ENCODE measurements at regions not wholly inside any gene's neighbourhood (a gene's known extent, or its start where the extent isn't known, plus 50 kb on each side); places are given as distances from the start of the nearest gene placed in this dataset.

GRCh38 chr2:129742415-129743180, 236.9 kb upstream of the RAB6C start:
- H3K27me3 ChIP-seq, result no peaks in the 10 kb centered on the region
- H3K36me3 ChIP-seq, result no peaks in the 10 kb centered on the region
- H3K4me1 ChIP-seq, result no peaks in the 10 kb centered on the region
- no peaks in the 10 kb centered on the region for H3K9me3 ChIP-seq
- DNase-seq (no peak), ATAC-seq (no peak)
- H3K27ac ChIP-seq, result no peak overlapping the region
- intact Hi-C loops (cut with DNase I), result no loop called here
- TF ChIP-seq CTCF (IDR thresholded peaks at IDR 0.05), result no peak
- no peak overlapping the region for H3K4me3 ChIP-seq

GRCh38 chr2:129744141-129744540, 235.3 kb upstream of the RAB6C start:
- H3K4me3 ChIP-seq, result no peak overlapping the region
- no peak for ATAC-seq
- no peak for DNase-seq
- TF ChIP-seq CTCF (IDR thresholded peaks at IDR 0.05), result no peak
- intact Hi-C loops (cut with DNase I), result no loop called here
- H3K9me3 ChIP-seq, result no peaks in the 10 kb centered on the region
- no peaks in the 10 kb centered on the region for H3K27me3 ChIP-seq
- H3K27ac ChIP-seq, result no peak overlapping the region
- H3K4me1 ChIP-seq, result no peaks in the 10 kb centered on the region
- H3K36me3 ChIP-seq, result no peaks in the 10 kb centered on the region

- TF ChIP-seq CTCF (IDR thresholded peaks at IDR 0.05), result no peak
- peak in 1 of 4 donors; percentile 15 for DNase-seq
- Histone ChIP-seq H3K36me3 (no peaks in the 10 kb centered on the region), H3K27me3 (no peaks in the 10 kb centered on the region), H3K27ac (no peak overlapping the region), H3K4me3 (no peak overlapping the region), H3K9me3 (no peaks in the 10 kb centered on the region), H3K4me1 (no peaks in the 10 kb centered on the region)
- no peak for ATAC-seq
- intact Hi-C loops (cut with DNase I), result no loop called here
Measured at GRCh38 chr2:129744649-129745048, 234.8 kb upstream of the RAB6C start.

GRCh38 chr2:129747500-129748125, 231.9 kb upstream of the RAB6C start:
- no peaks in the 10 kb centered on the region for H3K9me3 ChIP-seq
- no peak overlapping the region for H3K4me3 ChIP-seq
- H3K4me1 ChIP-seq, result no peaks in the 10 kb centered on the region
- no peaks in the 10 kb centered on the region for H3K27me3 ChIP-seq
- no peak for TF ChIP-seq CTCF (IDR thresholded peaks at IDR 0.05)
- ATAC-seq (no peak), DNase-seq (no peak)
- intact Hi-C loops (cut with DNase I), result no loop called here
- no peaks in the 10 kb centered on the region for H3K36me3 ChIP-seq
- H3K27ac ChIP-seq, result no peak overlapping the region

- intact Hi-C loops (cut with DNase I), result no loop called here
Measured at GRCh38 chr2:129748250-129748649, 231.2 kb upstream of the RAB6C start.

More at GRCh38 chr2:129748250-129748649, 231.2 kb upstream of the RAB6C start:
- no peaks in the 10 kb centered on the region for H3K9me3 ChIP-seq
- no peak overlapping the region for H3K27ac ChIP-seq
- H3K4me3 ChIP-seq, result no peak overlapping the region
- ATAC-seq (no peak), DNase-seq (no peak)
- H3K4me1 ChIP-seq, result no peaks in the 10 kb centered on the region
- H3K27me3 ChIP-seq, result peaks cover 0 to 4% of the 10 kb centered on the region in 2 donors
- TF ChIP-seq CTCF (IDR thresholded peaks at IDR 0.05), result no peak
- no peaks in the 10 kb centered on the region for H3K36me3 ChIP-seq
